ENCODE measurements at regions not wholly inside any gene's neighbourhood (a gene's known extent, or its start where the extent isn't known, plus 50 kb on each side); places are given as distances from the start of the nearest gene placed in this dataset.

DNA sequence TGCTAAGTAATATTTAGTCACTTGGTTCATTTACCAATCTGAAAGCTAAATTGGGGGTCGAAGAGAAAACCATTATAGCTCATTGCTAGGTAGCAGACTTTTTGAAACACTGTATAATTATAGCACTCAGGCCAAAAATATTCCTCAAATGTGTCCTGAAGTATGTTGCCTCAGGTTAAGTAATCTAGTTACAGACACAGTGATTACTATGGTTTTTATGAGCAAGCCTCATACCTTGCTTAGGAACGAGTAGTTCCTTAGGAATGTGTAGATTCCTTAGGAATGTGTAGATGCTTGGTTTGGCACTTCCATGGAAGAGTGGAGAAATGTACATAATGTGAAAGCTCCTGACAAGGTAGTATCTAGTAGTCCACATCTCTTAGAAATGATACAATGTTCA lies 387.5 kb downstream of the LMO7 start:
- TF ChIP-seq, protein P1, sequence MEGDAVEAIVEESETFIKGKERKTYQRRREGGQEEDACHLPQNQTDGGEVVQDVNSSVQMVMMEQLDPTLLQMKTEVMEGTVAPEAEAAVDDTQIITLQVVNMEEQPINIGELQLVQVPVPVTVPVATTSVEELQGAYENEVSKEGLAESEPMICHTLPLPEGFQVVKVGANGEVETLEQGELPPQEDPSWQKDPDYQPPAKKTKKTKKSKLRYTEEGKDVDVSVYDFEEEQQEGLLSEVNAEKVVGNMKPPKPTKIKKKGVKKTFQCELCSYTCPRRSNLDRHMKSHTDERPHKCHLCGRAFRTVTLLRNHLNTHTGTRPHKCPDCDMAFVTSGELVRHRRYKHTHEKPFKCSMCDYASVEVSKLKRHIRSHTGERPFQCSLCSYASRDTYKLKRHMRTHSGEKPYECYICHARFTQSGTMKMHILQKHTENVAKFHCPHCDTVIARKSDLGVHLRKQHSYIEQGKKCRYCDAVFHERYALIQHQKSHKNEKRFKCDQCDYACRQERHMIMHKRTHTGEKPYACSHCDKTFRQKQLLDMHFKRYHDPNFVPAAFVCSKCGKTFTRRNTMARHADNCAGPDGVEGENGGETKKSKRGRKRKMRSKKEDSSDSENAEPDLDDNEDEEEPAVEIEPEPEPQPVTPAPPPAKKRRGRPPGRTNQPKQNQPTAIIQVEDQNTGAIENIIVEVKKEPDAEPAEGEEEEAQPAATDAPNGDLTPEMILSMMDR (IDR thresholded peaks at IDR 0.05; ENCODE audit: insufficient read depth, low read length), result no peak
- TF ChIP-seq, protein P2, sequence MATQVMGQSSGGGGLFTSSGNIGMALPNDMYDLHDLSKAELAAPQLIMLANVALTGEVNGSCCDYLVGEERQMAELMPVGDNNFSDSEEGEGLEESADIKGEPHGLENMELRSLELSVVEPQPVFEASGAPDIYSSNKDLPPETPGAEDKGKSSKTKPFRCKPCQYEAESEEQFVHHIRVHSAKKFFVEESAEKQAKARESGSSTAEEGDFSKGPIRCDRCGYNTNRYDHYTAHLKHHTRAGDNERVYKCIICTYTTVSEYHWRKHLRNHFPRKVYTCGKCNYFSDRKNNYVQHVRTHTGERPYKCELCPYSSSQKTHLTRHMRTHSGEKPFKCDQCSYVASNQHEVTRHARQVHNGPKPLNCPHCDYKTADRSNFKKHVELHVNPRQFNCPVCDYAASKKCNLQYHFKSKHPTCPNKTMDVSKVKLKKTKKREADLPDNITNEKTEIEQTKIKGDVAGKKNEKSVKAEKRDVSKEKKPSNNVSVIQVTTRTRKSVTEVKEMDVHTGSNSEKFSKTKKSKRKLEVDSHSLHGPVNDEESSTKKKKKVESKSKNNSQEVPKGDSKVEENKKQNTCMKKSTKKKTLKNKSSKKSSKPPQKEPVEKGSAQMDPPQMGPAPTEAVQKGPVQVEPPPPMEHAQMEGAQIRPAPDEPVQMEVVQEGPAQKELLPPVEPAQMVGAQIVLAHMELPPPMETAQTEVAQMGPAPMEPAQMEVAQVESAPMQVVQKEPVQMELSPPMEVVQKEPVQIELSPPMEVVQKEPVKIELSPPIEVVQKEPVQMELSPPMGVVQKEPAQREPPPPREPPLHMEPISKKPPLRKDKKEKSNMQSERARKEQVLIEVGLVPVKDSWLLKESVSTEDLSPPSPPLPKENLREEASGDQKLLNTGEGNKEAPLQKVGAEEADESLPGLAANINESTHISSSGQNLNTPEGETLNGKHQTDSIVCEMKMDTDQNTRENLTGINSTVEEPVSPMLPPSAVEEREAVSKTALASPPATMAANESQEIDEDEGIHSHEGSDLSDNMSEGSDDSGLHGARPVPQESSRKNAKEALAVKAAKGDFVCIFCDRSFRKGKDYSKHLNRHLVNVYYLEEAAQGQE (IDR thresholded peaks at IDR 0.05; ENCODE audit: insufficient replicate concordance, low read depth), result no peak
- TF ChIP-seq POLR2AphosphoS5 (IDR thresholded peaks at IDR 0.05; ENCODE audit: low read depth), result no peak
